ENCODE measurements at regions not wholly inside any gene's neighbourhood (a gene's known extent, or its start where the extent isn't known, plus 50 kb on each side); places are given as distances from the start of the nearest gene placed in this dataset.

DNA sequence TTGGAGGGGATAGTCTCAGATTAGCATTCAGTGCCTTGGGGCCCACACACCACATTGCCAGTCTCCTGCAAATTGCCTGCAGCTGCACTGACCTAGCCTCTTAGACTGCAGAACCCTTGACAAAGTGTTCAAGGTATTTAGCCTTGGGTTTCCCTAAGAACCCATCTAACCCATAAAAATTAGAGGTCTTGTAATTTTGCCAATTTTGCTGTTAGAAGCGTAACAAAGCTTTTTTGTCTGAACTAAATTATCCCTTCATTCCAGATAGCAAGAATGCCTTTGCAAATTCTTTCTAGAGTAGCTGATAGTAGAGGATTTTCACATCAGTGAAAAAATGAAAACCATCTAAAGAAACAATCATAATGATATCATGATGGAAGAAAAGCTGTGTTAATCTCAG is 74.0 kb upstream of the CCNG1 start:
- Histone ChIP-seq H3K27ac (no peak overlapping the region), H3K4me3 (no peak overlapping the region), H3K9me3 (no peaks in the 10 kb centered on the region), H3K36me3 (no peaks in the 10 kb centered on the region), H3K27me3 (ENCODE audit: low read depth) (no peaks in the 10 kb centered on the region), H3K4me1 (no peaks in the 10 kb centered on the region)
- intact Hi-C loops (cut with DNase I): no loop called here
- no peak for ATAC-seq
- DNase-seq: no peak
- no peak for TF ChIP-seq CTCF (IDR thresholded peaks at IDR 0.05)

GRCh38 chr5:163366757-163367156 is 70.6 kb upstream of the CCNG1 start:
- intact Hi-C loops (cut with DNase I): no loop called here
- no peak for DNase-seq
- no peaks in the 10 kb centered on the region for H3K4me1 ChIP-seq
- H3K9me3 ChIP-seq: no peaks in the 10 kb centered on the region
- ATAC-seq: no peak
- TF ChIP-seq CTCF (IDR thresholded peaks at IDR 0.05): no peak
- no peaks in the 10 kb centered on the region for H3K36me3 ChIP-seq
- H3K27me3 ChIP-seq (ENCODE audit: low read depth): no peaks in the 10 kb centered on the region
- no peak overlapping the region for H3K27ac ChIP-seq
- no peak overlapping the region for H3K4me3 ChIP-seq

DNA sequence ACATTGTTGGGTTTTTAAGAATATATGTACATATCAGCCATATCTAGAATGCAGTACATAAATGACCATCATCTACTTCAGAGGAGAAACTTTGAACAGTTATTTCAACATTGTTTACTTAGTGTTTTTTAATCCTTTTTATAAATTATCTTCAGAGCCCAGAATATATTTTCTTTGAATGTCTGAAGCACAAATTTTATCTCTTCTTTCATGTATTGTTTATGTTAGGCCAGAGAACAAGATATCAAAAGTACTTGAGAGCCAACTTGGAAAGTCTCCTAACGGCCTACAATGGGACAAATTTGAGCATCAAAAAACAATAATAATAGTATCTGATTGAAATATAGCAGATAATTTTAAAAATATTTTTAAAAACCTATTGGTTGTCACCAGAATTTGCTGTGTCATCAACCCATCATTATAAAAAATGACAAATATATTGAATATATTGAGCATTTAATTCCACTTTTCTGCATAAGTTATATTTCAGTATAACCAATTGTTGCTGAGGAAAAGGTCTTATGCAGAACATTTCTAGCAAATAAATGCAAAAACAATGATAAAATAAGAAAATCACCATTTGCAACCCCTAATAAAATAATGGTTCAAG is 67.5 kb upstream of the CCNG1 start:
- no peaks in the 10 kb centered on the region for H3K27me3 ChIP-seq (ENCODE audit: low read depth)
- intact Hi-C loops (cut with DNase I): no loop called here
- ATAC-seq (no peak), DNase-seq (no peak)
- H3K27ac ChIP-seq: no peak overlapping the region
- H3K36me3 ChIP-seq: no peaks in the 10 kb centered on the region
- no peak overlapping the region for H3K4me3 ChIP-seq
- TF ChIP-seq CTCF (IDR thresholded peaks at IDR 0.05): no peak
- no peaks in the 10 kb centered on the region for H3K4me1 ChIP-seq
- no peaks in the 10 kb centered on the region for H3K9me3 ChIP-seq

DNA sequence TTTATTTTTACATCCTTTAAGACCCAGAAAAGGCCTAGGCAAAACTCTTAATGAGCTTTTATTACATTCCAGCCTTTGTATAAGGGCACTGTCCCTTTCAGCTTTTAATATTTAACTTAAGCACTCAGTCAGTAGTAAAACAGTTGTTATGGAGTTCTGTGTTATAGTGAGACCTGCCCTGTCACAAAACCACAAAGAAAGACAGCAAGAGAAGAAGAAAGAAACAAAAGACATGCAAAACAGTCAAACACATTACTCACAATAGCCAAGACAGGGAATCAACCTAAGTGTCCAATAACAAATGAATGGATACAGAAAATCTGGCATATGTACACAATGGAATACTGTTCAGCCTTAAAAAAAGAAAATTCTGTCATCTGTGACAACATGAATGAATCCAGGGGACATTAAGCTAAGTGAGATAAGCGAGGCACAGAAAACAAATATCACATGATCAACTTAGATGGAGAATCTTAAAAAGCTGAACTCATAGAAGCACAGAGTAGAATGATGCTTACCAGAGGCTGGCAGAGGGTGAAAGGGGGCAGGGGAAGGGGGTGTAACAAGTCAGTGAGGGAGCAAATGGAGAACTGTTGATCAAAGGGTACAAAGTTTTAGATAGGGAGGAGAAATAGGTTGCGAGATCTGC is 63.8 kb upstream of the CCNG1 start:
- Histone ChIP-seq H3K27me3 (ENCODE audit: low read depth) (no peaks in the 10 kb centered on the region), H3K27ac (no peak overlapping the region), H3K36me3 (no peaks in the 10 kb centered on the region), H3K4me3 (no peak overlapping the region), H3K4me1 (no peaks in the 10 kb centered on the region), H3K9me3 (no peaks in the 10 kb centered on the region)
- intact Hi-C loops (cut with DNase I): no loop called here
- DNase-seq: no peak
- TF ChIP-seq CTCF (IDR thresholded peaks at IDR 0.05): no peak
- no peak for ATAC-seq

DNA sequence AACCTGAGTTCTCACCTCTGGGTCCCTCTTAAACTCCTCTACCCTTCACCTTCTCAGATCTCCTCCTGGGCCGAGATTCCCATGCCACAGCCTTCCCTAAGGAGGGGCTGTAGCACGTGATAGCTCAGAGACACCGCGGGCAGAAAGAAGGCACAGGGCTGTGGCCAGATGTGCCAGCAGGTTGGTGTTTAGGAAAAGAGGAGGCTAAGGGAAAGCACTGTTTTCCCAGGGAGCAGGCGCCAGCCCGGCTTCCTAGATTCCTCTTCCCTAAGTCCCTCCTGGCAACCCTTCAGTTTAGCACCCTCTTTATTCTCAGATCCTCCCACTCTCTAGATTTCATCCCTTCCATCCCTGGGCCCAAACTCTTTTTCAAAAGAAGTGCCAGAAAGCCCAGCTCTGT is 59.4 kb upstream of the CCNG1 start:
- DNase-seq (no peak), ATAC-seq (no peak)
- H3K27ac ChIP-seq: no peak overlapping the region
- no peaks in the 10 kb centered on the region for H3K27me3 ChIP-seq (ENCODE audit: low read depth)
- no peak overlapping the region for H3K4me3 ChIP-seq
- no peaks in the 10 kb centered on the region for H3K9me3 ChIP-seq
- H3K4me1 ChIP-seq: no peaks in the 10 kb centered on the region
- no peak for TF ChIP-seq CTCF (IDR thresholded peaks at IDR 0.05)
- H3K36me3 ChIP-seq: no peaks in the 10 kb centered on the region
- intact Hi-C loops (cut with DNase I): no loop called here
